Neural crest cell (in vitro differentiated cells): ENCODE measurements at regions not wholly inside any gene's neighbourhood (a gene's known extent, or its start where the extent isn't known, plus 50 kb on each side); places are given as distances from the start of the nearest gene placed in this dataset.
"Not testable (repeated sequence)": the region's sequence is repeated elsewhere in the genome, so short reads cannot be mapped to it uniquely, and the experiment has no call there.

Experiments
- DNase-seq: peaks from one replicate; pipeline ENCODE4 v3.0.0; 2021; ENCODE audit warnings: low read depth, mixed read lengths, low spot score
- H3K27ac Mint-ChIP-seq: one replicate; pipeline ENCODE4 v1.8.0; 2021; ENCODE audit warnings: mild to moderate bottlenecking, mixed read lengths; ENCODE audit not compliant: unreplicated experiment
- H3K27me3 Mint-ChIP-seq: 2 replicates; pipeline ENCODE4 v1.8.0; 2021; ENCODE audit warnings: low read depth, mild to moderate bottlenecking, mixed read lengths
- H3K36me3 Mint-ChIP-seq: 2 replicates; pipeline ENCODE4 v1.8.0; 2021; ENCODE audit warnings: low read depth, mild to moderate bottlenecking, mixed read lengths
- H3K4me1 Mint-ChIP-seq: 2 replicates; pipeline ENCODE4 v1.8.0; 2021; ENCODE audit warnings: mixed read lengths
- H3K4me3 Mint-ChIP-seq: one replicate; pipeline ENCODE4 v1.8.0; 2021; ENCODE audit warnings: mild to moderate bottlenecking, mixed read lengths
- H3K9me3 Mint-ChIP-seq: 2 replicates; pipeline ENCODE4 v1.8.0; 2021; ENCODE audit warnings: mixed read lengths
- CTCF ChIP-seq: fragments of 200-600 bp; sonication (generic); conservative IDR thresholded peaks from 2 replicates; pipeline ENCODE4 v1.5.0; 2021; ENCODE audit warnings: antibody characterized with exemption, mild to moderate bottlenecking

- DNase-seq, result no peak
- Mint-ChIP-seq H3K9me3 (no peaks in the 10 kb centered on the region), H3K4me1 (peaks cover 5% of the 10 kb centered on the region), H3K27ac (no peak overlapping the region), H3K4me3 (no peak overlapping the region), H3K36me3 (no peaks in the 10 kb centered on the region), H3K27me3 (no peaks in the 10 kb centered on the region)
- TF ChIP-seq CTCF, result no peak
These were observed 60.6 kb upstream of the SLC39A8 start for GRCh38 chr4:102405821-102406401.

GRCh38 chr4:102410884-102411283, 65.6 kb upstream of the SLC39A8 start:
- not testable (repeated sequence) for H3K9me3 Mint-ChIP-seq, H3K4me1 Mint-ChIP-seq, H3K36me3 Mint-ChIP-seq, H3K27me3 Mint-ChIP-seq, H3K4me3 Mint-ChIP-seq, DNase-seq, H3K27ac Mint-ChIP-seq

GRCh38 chr4:102411408-102411807, 66.1 kb upstream of the SLC39A8 start:
- no peaks in the 10 kb centered on the region for H3K9me3 Mint-ChIP-seq
- H3K27me3 Mint-ChIP-seq, result no peaks in the 10 kb centered on the region

GRCh38 chr4:102416765-102417164, 71.5 kb upstream of the SLC39A8 start:
- no peaks in the 10 kb centered on the region for H3K36me3 Mint-ChIP-seq
- no peak for TF ChIP-seq CTCF
- DNase-seq, result no peak
- H3K9me3 Mint-ChIP-seq, result no peaks in the 10 kb centered on the region
- no peak overlapping the region for H3K4me3 Mint-ChIP-seq
- H3K4me1 Mint-ChIP-seq, result no peaks in the 10 kb centered on the region
- H3K27ac Mint-ChIP-seq, result no peak overlapping the region
- no peaks in the 10 kb centered on the region for H3K27me3 Mint-ChIP-seq

More at GRCh38 chr4:102411408-102411807, 66.1 kb upstream of the SLC39A8 start:
- Mint-ChIP-seq H3K4me3 (no peak overlapping the region), H3K4me1 (no peaks in the 10 kb centered on the region), H3K27ac (no peak overlapping the region), H3K36me3 (no peaks in the 10 kb centered on the region)
- TF ChIP-seq CTCF, result no peak
- DNase-seq, result no peak

GRCh38 chr4:102420563-102421398, 75.5 kb upstream of the SLC39A8 start:
- H3K4me1 Mint-ChIP-seq, result no peaks in the 10 kb centered on the region
- peaks cover 3% of the 10 kb centered on the region for H3K36me3 Mint-ChIP-seq
- no peak for DNase-seq
- H3K27ac Mint-ChIP-seq, result no peak overlapping the region
- no peaks in the 10 kb centered on the region for H3K27me3 Mint-ChIP-seq
- H3K9me3 Mint-ChIP-seq, result peaks cover 3% of the 10 kb centered on the region
- no peak for TF ChIP-seq CTCF
- no peak overlapping the region for H3K4me3 Mint-ChIP-seq

GRCh38 chr4:102422843-102423242, 77.6 kb upstream of the SLC39A8 start:
- no peak for TF ChIP-seq CTCF

More at GRCh38 chr4:102422843-102423242, 77.6 kb upstream of the SLC39A8 start:
- Mint-ChIP-seq H3K36me3 (peaks cover 3% of the 10 kb centered on the region), H3K4me1 (no peaks in the 10 kb centered on the region), H3K4me3 (no peak overlapping the region), H3K9me3 (peaks cover 3% of the 10 kb centered on the region), H3K27me3 (no peaks in the 10 kb centered on the region), H3K27ac (no peak overlapping the region)
- no peak for DNase-seq
